ENCODE measurements at regions not wholly inside any gene's neighbourhood (a gene's known extent, or its start where the extent isn't known, plus 50 kb on each side); places are given as distances from the start of the nearest gene placed in this dataset.

GRCh38 chr5:74341221-74341620 lies 299.3 kb downstream of the ENC1 start:
- CTCF ChIA-PET (ENCODE audit: partially characterized antibody), result interaction anchor here (0.8 to 1.9 kb wide), 3 partner anchors 9 to 58 kb away, joined by 3 to 4 read pairs (median 3); no protein-coding TSS in a partner anchor
- no peak for TF ChIP-seq CREB1 (IDR thresholded peaks at IDR 0.05)
- TF ChIP-seq PHF8 (conservative IDR thresholded peaks at IDR 0.05; ENCODE audit: low read depth, low read length), result no peak
- no peak for TF ChIP-seq SIN3A (conservative IDR thresholded peaks at IDR 0.05 in 1 of 2, IDR thresholded peaks at IDR 0.05 in 1 of 2; ENCODE audit: low read depth in 1 of 2, low read length in 2 of 2)

More at GRCh38 chr5:74341221-74341620, 299.3 kb downstream of the ENC1 start:
- 90% methylated on average over 2 of the region's 2 CpGs; no CpG with 5 or more reads in 1 of the 2 experiments for WGBS, 2 experiments (ENCODE audit: extremely low coverage in 1 of 2, insufficient coverage in 1 of 2, insufficient read length in 1 of 2, insufficient replicate concordance in 2 of 2, low coverage in 1 of 2, low lambda C conversion rate in 2 of 2, missing lambda C conversion rate in 1 of 2)
- Histone ChIP-seq H3K23me2 (ENCODE audit: low read depth, low read length) (no peaks in the 10 kb centered on the region), H4K20me1 (replicated peaks in 1 of 2; ENCODE audit: control insufficient read depth in 1 of 2, insufficient read depth in 2 of 2, low read length in 2 of 2) (no peaks in the 10 kb centered on the region), H3K4me3 (ENCODE audit: extremely low read depth in 1 of 4, insufficient read depth in 2 of 4, low read depth in 3 of 4, low read length in 4 of 4) (no peak overlapping the region), H3K14ac (ENCODE audit: insufficient read length) (no peak overlapping the region), H2BK15ac (ENCODE audit: low read length) (no peak overlapping the region), H3K4ac (replicated peaks; ENCODE audit: insufficient read length, low read depth, low read length) (no peak overlapping the region), H2BK20ac (ENCODE audit: low read length) (no peak overlapping the region), H3K79me2 (ENCODE audit: control insufficient read depth in 1 of 2, insufficient read depth in 2 of 2, low read length in 2 of 2) (no peaks in the 10 kb centered on the region), H3K27ac (ENCODE audit: low read depth, low read length) (no peak overlapping the region), H3K23ac (ENCODE audit: insufficient read length) (no peak overlapping the region), H4K8ac (ENCODE audit: extremely low read depth, insufficient read depth, low read length) (no peak overlapping the region), H3K56ac (replicated peaks; ENCODE audit: insufficient read length, low read depth, low read length) (no peak overlapping the region), H3K4me2 (ENCODE audit: insufficient read depth in 1 of 2, low read depth in 2 of 2, low read length in 2 of 2) (no peak overlapping the region), H2BK120ac (replicated peaks; ENCODE audit: low read depth, low read length) (no peak overlapping the region), H3K18ac (ENCODE audit: extremely low read depth, low read length) (no peak overlapping the region), H3K36me3 (ENCODE audit: control insufficient read depth in 2 of 4, insufficient read depth in 4 of 4, low read length in 3 of 4) (no peaks in the 10 kb centered on the region), H4K5ac (ENCODE audit: insufficient read length, low read depth, low read length) (no peak overlapping the region), H2AFZ (ENCODE audit: low read length) (no peak overlapping the region), H2AK5ac (ENCODE audit: low read depth, low read length) (no peak overlapping the region), H3K4me1 (replicated peaks in 1 of 4; ENCODE audit: control insufficient read depth in 3 of 4, insufficient read depth in 4 of 4, low read length in 3 of 4) (no peaks in the 10 kb centered on the region), H3K9me3 (ENCODE audit: insufficient read depth in 2 of 2, low read depth in 1 of 2, low read length in 1 of 2) (no peaks in the 10 kb centered on the region), H3K79me1 (ENCODE audit: low read depth, low read length) (no peaks in the 10 kb centered on the region), H3K27me3 (replicated peaks in 1 of 4; ENCODE audit: control insufficient read depth in 3 of 4, extremely low read depth in 1 of 4, insufficient read depth in 3 of 4, low read length in 3 of 4) (no peaks in the 10 kb centered on the region), H2BK5ac (ENCODE audit: low read depth, low read length) (no peak overlapping the region), H4K91ac (replicated peaks; ENCODE audit: insufficient read length, low read length) (no peak overlapping the region), H2BK12ac (ENCODE audit: low read depth, low read length) (no peak overlapping the region), H3K9ac (replicated peaks in 1 of 4; ENCODE audit: extremely low read depth in 1 of 4, low read depth in 3 of 4, low read length in 3 of 4) (no peak overlapping the region)
- POLR2A ChIA-PET (ENCODE audit: partially characterized antibody), result no interaction called here
- FAIRE-seq (no peak), DNase-seq (ENCODE audit: low read depth in 1 of 2, low spot score in 2 of 2) (no peak)
